ENCODE measurements at regions not wholly inside any gene's neighbourhood (a gene's known extent, or its start where the extent isn't known, plus 50 kb on each side); places are given as distances from the start of the nearest gene placed in this dataset.

GRCh38 chr3:96169111-96169766 lies 645.2 kb upstream of the EPHA6 start:
- H3K36me3 Mint-ChIP-seq: no peaks in the 10 kb centered on the region
- no peaks in the 10 kb centered on the region for H3K27me3 Mint-ChIP-seq (ENCODE audit: low read depth in 3 of 3)
- peaks cover 6 to 43% (median 20%) of the 10 kb centered on the region in 6 donors for H3K9me3 Mint-ChIP-seq
- no peak overlapping the region for H3K4me3 Mint-ChIP-seq
- no peaks in the 10 kb centered on the region for H3K4me1 Mint-ChIP-seq
- no peak for DNase-seq
- H3K27ac Mint-ChIP-seq: no peak overlapping the region

GRCh38 chr3:96172917-96173316 lies 641.5 kb upstream of the EPHA6 start:
- H3K27ac Mint-ChIP-seq: no peak overlapping the region
- no peak overlapping the region for H3K4me3 Mint-ChIP-seq
- peaks cover 0 to 2% (median 0%) of the 10 kb centered on the region in 3 donors for H3K27me3 Mint-ChIP-seq (ENCODE audit: low read depth in 3 of 3)
- no peaks in the 10 kb centered on the region for H3K4me1 Mint-ChIP-seq
- no peaks in the 10 kb centered on the region for H3K36me3 Mint-ChIP-seq
- no peak for DNase-seq
- peaks cover 9 to 58% (median 32%) of the 10 kb centered on the region in 6 donors for H3K9me3 Mint-ChIP-seq

DNA sequence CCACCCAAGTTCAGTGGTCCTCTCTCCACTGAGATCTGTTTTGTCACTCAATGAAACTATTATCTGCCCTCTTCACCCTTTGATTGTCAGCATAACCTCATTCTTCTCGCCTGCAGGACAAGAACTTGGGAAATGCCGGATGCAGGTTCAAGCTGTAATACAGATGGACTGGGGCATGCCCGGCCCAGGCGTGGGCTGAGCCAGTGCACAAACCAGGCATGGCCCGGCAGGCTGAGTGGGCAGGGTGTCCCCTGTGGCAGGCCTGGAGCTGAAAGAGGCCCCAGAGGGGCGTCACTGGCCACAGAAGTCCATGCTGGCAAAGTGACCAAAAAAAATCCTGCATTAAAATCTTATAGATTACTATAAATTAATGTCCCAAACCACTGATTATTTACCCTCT lies 638.9 kb upstream of the EPHA6 start:
- Mint-ChIP-seq H3K36me3 (no peaks in the 10 kb centered on the region), H3K27ac (no peak overlapping the region), H3K27me3 (ENCODE audit: low read depth in 3 of 3) (peaks cover 0 to 2% (median 0%) of the 10 kb centered on the region in 3 donors), H3K4me3 (no peak overlapping the region), H3K9me3 (peaks cover 9 to 59% (median 25%) of the 10 kb centered on the region in 6 donors), H3K4me1 (no peaks in the 10 kb centered on the region)
- DNase-seq: no peak

DNA sequence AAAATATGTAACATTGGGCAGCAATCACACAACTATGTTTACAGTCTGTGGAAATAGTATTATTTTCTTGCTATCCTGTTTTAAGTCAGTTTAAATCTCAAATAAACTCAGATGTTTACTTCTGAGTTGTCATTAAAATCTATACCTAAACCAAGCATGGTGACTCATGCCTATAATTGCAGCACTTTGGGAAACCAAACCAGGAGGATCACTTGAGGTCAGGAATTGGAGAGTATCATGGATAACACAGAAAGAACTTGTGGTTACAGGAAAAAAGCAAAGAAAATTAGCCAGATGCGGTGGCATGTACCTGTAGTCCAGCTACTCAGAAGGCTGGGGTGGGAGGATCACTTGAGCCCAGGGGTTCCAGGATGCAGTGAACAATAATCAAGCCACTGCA lies 631.6 kb upstream of the EPHA6 start:
- Mint-ChIP-seq H3K36me3 (no peaks in the 10 kb centered on the region), H3K4me3 (no peak overlapping the region)

GRCh38 chr3:96183871-96184270 lies 630.5 kb upstream of the EPHA6 start:
- Mint-ChIP-seq H3K4me1 (no peaks in the 10 kb centered on the region), H3K9me3 (peaks cover 3 to 31% (median 13%) of the 10 kb centered on the region in 6 donors), H3K27ac (no peak overlapping the region), H3K27me3 (ENCODE audit: low read depth in 3 of 3) (no peaks in the 10 kb centered on the region), H3K4me3 (no peak overlapping the region), H3K36me3 (no peaks in the 10 kb centered on the region)
- no peak for DNase-seq

More for the DNA sequence above, 631.6 kb upstream of the EPHA6 start:
- Mint-ChIP-seq H3K4me1 (no peaks in the 10 kb centered on the region), H3K9me3 (peaks cover 0 to 39% (median 10%) of the 10 kb centered on the region in 6 donors), H3K27me3 (ENCODE audit: low read depth in 3 of 3) (no peaks in the 10 kb centered on the region), H3K27ac (no peak overlapping the region)
- no peak for DNase-seq

DNA sequence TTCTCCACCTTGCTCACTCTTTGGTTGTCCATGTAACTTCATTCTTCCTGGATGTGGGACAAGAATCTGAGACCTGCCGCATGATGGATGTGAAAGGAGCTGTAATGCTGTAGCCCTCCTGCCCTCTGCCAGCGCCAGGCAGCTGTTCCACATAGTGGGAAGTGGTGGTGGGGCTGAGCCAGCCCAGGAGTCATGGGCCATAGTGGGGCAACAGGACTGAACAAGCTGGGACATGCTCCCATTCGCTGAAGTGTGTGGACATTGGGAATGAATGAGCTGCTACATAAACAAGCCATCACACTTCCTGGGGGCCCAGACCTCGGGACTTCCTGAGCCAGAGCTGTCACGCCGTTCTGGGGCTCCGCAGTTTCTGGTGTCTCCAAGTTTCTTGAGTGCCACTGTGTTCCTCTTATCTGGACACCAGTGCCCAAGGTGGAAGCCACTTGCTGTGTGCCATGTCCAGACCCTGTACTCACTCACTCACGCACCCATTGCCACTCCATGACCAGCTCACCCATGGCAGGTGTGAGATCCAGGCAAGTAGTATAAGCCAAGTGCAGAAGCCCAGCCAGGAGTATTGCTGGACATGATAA lies 624.3 kb upstream of the EPHA6 start:
- DNase-seq: no peak
- Mint-ChIP-seq H3K27ac (no peak overlapping the region), H3K9me3 (peaks cover 0 to 31% (median 13%) of the 10 kb centered on the region in 6 donors), H3K4me3 (no peak overlapping the region), H3K4me1 (no peaks in the 10 kb centered on the region), H3K36me3 (no peaks in the 10 kb centered on the region), H3K27me3 (ENCODE audit: low read depth in 3 of 3) (peaks cover 0 to 2% (median 0%) of the 10 kb centered on the region in 3 donors)

DNA sequence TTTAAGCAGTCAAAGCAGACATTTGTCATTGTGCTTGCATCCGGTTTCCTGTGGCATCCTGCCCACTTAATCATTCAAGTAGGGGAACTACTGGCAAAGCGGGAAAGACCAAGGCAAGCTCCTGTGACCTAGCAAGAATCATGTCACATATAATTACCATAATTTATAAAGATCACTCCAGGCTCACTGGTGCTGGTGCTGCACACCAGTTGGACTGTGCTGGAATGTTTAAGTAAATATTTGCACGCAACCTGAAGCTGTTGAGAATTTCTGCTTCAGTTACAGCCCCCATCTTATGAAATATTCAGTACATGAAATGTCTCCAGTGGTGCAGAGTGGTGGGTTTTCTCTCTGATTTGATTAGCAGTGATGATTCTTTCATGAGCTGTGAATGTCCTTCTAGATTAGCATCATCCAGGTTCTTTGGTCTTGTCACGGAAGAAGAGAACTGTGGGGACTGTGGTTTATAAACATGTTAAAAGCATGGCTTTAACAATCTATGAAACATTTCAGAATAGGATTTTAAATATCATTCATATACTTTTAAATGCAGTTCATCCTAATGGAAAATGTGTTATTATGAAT lies 621.3 kb upstream of the EPHA6 start:
- Mint-ChIP-seq H3K4me3 (no peak overlapping the region), H3K27ac (no peak overlapping the region), H3K27me3 (ENCODE audit: low read depth in 3 of 3) (peaks cover 0 to 2% (median 0%) of the 10 kb centered on the region in 3 donors), H3K9me3 (peaks cover 2 to 24% (median 7%) of the 10 kb centered on the region in 6 donors), H3K4me1 (no peaks in the 10 kb centered on the region), H3K36me3 (no peaks in the 10 kb centered on the region)
- DNase-seq: no peak

DNA sequence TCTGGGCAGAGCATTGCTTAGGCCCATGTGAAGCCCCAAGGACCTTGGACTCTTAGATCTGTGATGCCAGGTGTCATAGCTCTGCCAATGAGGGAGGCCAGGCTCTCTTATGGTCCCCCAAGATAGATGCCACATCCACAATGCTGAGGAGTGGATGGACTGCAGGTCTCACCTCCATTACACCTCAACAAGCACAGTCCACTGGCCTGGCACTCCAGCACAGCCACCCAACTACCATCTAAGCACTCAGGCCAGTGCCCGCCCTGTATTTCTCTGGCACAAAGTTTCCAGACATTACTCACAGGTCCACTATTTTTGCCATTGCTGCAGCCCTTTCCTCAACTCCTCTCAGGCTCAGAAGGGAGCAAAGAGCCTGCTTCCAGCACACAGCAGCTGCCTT lies 613.5 kb upstream of the EPHA6 start:
- no peaks in the 10 kb centered on the region for H3K36me3 Mint-ChIP-seq
- H3K4me3 Mint-ChIP-seq: no peak overlapping the region
- H3K4me1 Mint-ChIP-seq: no peaks in the 10 kb centered on the region
- peaks cover 12 to 68% (median 36%) of the 10 kb centered on the region in 6 donors for H3K9me3 Mint-ChIP-seq
- DNase-seq: no peak
- H3K27me3 Mint-ChIP-seq (ENCODE audit: low read depth in 3 of 3): peaks cover 0 to 3% (median 3%) of the 10 kb centered on the region in 3 donors
- H3K27ac Mint-ChIP-seq: no peak overlapping the region

- no peak for DNase-seq
- no peak overlapping the region for H3K4me3 Mint-ChIP-seq
- peaks cover 0 to 3% (median 3%) of the 10 kb centered on the region in 3 donors for H3K27me3 Mint-ChIP-seq (ENCODE audit: low read depth in 3 of 3)
- no peaks in the 10 kb centered on the region for H3K4me1 Mint-ChIP-seq
- H3K36me3 Mint-ChIP-seq: no peaks in the 10 kb centered on the region
- H3K9me3 Mint-ChIP-seq: peaks cover 16 to 73% (median 39%) of the 10 kb centered on the region in 6 donors
- no peak overlapping the region for H3K27ac Mint-ChIP-seq
Measured at GRCh38 chr3:96201463-96201862, 612.9 kb upstream of the EPHA6 start.

DNA sequence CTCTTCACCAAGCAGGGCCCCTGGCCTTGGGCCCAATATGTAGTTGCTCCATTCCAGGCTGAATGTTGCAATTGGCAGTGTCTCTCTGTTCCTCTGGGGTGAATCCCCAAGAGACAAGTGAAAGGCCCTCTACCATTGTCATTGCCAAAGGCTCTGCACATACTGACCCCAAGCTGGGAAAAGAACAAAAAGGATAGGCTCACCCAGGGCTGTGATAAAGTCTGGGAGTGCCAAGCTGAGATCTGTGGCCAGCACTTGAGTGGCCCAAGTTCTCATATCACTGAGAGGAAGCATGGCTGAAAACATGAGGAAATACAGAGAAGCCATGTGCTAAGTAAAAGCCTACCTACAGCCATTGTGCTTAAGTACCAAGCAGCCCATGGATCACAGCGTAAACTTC lies 612.2 kb upstream of the EPHA6 start:
- no peak overlapping the region for H3K27ac Mint-ChIP-seq
- no peaks in the 10 kb centered on the region for H3K4me1 Mint-ChIP-seq
- peaks cover 16 to 78% (median 41%) of the 10 kb centered on the region in 6 donors for H3K9me3 Mint-ChIP-seq
- H3K4me3 Mint-ChIP-seq: no peak overlapping the region
- DNase-seq: no peak
- peaks cover 0 to 3% (median 3%) of the 10 kb centered on the region in 3 donors for H3K27me3 Mint-ChIP-seq (ENCODE audit: low read depth in 3 of 3)
- no peaks in the 10 kb centered on the region for H3K36me3 Mint-ChIP-seq

DNA sequence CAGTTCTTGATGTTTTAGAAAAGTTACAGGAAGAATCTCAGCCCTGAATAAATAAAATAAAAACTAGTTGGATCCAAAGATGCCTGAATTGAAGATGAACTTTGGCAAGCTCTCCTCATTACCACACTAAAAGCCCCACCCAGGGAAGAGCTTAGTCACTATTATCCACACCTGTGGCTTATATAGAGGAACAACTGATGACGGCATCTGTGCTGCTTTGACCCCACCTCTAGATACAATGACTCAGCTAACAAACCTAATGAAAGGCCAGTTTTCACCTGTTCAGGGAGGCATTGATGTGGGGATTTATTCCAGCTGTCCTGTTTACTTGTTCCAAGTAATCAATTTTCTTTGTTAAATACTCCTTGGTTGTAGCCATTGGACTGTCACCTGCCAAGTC lies 604.7 kb upstream of the EPHA6 start:
- H3K9me3 Mint-ChIP-seq: peaks cover 7 to 44% (median 24%) of the 10 kb centered on the region in 6 donors

DNA sequence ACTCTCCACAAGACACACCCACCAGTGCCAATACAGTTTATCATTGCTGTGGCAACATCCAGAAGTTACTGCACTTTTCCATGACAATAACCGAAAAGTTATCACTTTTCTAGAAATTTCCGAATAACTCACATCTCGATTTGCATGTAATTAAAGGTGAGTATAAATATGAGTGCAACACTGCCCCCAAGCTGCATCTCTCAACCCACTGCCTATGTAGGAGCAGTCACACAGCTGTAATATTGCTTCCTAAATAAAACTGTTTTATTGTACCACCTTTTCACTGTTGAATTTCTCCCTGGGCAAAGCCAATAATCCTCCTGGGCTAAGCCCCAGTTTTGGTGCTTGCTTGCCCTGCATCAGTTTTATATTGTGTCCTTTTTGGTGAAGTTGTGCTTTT lies 601.0 kb upstream of the EPHA6 start:
- peaks cover 0 to 4% (median 0%) of the 10 kb centered on the region in 3 donors for H3K36me3 Mint-ChIP-seq
- no peaks in the 10 kb centered on the region for H3K4me1 Mint-ChIP-seq
- H3K4me3 Mint-ChIP-seq: no peak overlapping the region
- H3K27me3 Mint-ChIP-seq (ENCODE audit: low read depth in 3 of 3): peaks cover 0 to 3% (median 0%) of the 10 kb centered on the region in 3 donors
- H3K27ac Mint-ChIP-seq: no peak overlapping the region
- no peak for DNase-seq
- peaks cover 13 to 54% (median 35%) of the 10 kb centered on the region in 6 donors for H3K9me3 Mint-ChIP-seq

More for the DNA sequence above, 604.7 kb upstream of the EPHA6 start:
- no peak overlapping the region for H3K4me3 Mint-ChIP-seq
- no peaks in the 10 kb centered on the region for H3K4me1 Mint-ChIP-seq
- H3K27ac Mint-ChIP-seq: no peak overlapping the region
- H3K36me3 Mint-ChIP-seq: peaks cover 0 to 4% (median 0%) of the 10 kb centered on the region in 3 donors
- peaks cover 0 to 3% (median under 1%) of the 10 kb centered on the region in 3 donors for H3K27me3 Mint-ChIP-seq (ENCODE audit: low read depth in 3 of 3)
- no peak for DNase-seq

DNA sequence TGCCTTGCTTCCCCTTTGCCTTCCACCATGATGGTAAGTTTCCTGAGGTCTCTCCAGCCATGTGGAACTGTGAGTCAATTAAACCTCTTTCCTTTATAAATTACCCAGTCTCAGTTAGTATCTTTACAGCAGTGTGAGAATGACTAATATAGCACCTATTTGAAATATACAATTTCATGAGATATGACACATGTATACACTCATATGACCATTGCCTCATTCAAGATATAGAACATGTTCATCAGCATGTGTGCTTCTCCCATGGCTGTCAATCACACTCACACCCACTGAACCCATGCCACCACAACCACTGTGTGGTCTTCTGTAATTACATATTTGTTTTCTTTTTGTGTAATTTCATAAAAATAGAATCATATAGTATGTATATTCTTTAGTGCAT lies 599.5 kb upstream of the EPHA6 start:
- DNase-seq: no peak
- peaks cover 8 to 42% (median 32%) of the 10 kb centered on the region in 6 donors for H3K9me3 Mint-ChIP-seq
- H3K27ac Mint-ChIP-seq: no peak overlapping the region
- H3K27me3 Mint-ChIP-seq (ENCODE audit: low read depth in 3 of 3): peaks cover 0 to 3% (median 0%) of the 10 kb centered on the region in 3 donors
- no peaks in the 10 kb centered on the region for H3K4me1 Mint-ChIP-seq
- no peak overlapping the region for H3K4me3 Mint-ChIP-seq
- peaks cover 0 to 2% (median 0%) of the 10 kb centered on the region in 3 donors for H3K36me3 Mint-ChIP-seq

DNA sequence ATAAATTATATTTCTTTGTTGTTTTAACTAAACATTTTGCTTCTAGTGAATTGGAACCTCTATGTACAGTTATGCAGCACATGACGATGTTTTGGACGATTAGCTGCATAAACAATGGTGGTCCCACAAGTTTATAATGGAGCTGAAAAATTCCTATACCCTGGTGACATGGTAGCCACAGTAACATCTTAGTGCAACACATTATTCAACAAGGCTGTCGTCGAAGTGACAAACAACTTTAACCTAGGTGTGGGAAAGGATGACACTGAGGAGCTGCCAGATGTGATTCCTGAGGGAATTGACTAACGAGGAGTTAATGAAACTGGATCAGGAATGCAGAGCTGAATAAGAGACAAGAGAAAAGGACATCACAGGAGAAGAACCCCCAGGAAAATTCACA lies 588.9 kb upstream of the EPHA6 start:
- Mint-ChIP-seq H3K36me3 (no peaks in the 10 kb centered on the region), H3K27me3 (ENCODE audit: low read depth in 3 of 3) (peaks cover 0 to 3% (median 0%) of the 10 kb centered on the region in 3 donors), H3K4me3 (no peak overlapping the region), H3K4me1 (no peaks in the 10 kb centered on the region), H3K27ac (no peak overlapping the region), H3K9me3 (peaks cover 13 to 45% (median 17%) of the 10 kb centered on the region in 6 donors)
- no peak for DNase-seq
